ENCODE measurements at regions not wholly inside any gene's neighbourhood (a gene's known extent, or its start where the extent isn't known, plus 50 kb on each side); places are given as distances from the start of the nearest gene placed in this dataset.

GRCh38 chr5:158381614-158382160 is 522.7 kb upstream of the CLINT1 start:
- Histone ChIP-seq H3K27ac (ENCODE audit: low read length) (no peak overlapping the region), H3K9me3 (ENCODE audit: control insufficient read depth, insufficient read depth, low read length) (no peaks in the 10 kb centered on the region), H3K4me3 (ENCODE audit: low read length) (no peak overlapping the region), H3K4me1 (ENCODE audit: control insufficient read depth, insufficient read depth, low read length) (no peaks in the 10 kb centered on the region), H3K36me3 (ENCODE audit: control insufficient read depth, insufficient read depth, low read length) (no peaks in the 10 kb centered on the region), H3K27me3 (ENCODE audit: control insufficient read depth, insufficient read depth, low read length) (no peaks in the 10 kb centered on the region)
- H3K4me3 Mint-ChIP-seq = no peak overlapping the region
- no peak overlapping the region for H3K27ac Mint-ChIP-seq
- no peak for DNase-seq
- no peaks in the 10 kb centered on the region for H3K36me3 Mint-ChIP-seq
- no peak for TF ChIP-seq CTCF (IDR thresholded peaks at IDR 0.05)
- WGBS (ENCODE audit: insufficient coverage) = 94% methylated on average over 4 of the region's 4 CpGs
- peaks cover 0 to 3% of the 10 kb centered on the region in 2 donors for H3K27me3 Mint-ChIP-seq (ENCODE audit: low read depth in 2 of 2)
- ATAC-seq = no peak
- no peaks in the 10 kb centered on the region for H3K4me1 Mint-ChIP-seq
- H3K9me3 Mint-ChIP-seq = peaks cover 9% of the 10 kb centered on the region in 2 donors
- intact Hi-C loops (cut with micrococcal nuclease) = no loop called here

GRCh38 chr5:158380661-158381060 is 521.7 kb upstream of the CLINT1 start:
- no peaks in the 10 kb centered on the region for H3K4me1 ChIP-seq (ENCODE audit: control insufficient read depth, insufficient read depth, low read length)
- Mint-ChIP-seq H3K4me3 (no peak overlapping the region), H3K36me3 (no peaks in the 10 kb centered on the region), H3K4me1 (no peaks in the 10 kb centered on the region), H3K27me3 (ENCODE audit: low read depth in 2 of 2) (peaks cover 0 to 3% of the 10 kb centered on the region in 2 donors), H3K27ac (no peak overlapping the region), H3K9me3 (peaks cover 6 to 9% of the 10 kb centered on the region in 2 donors)
- DNase-seq = no peak
- no peaks in the 10 kb centered on the region for H3K9me3 ChIP-seq (ENCODE audit: control insufficient read depth, insufficient read depth, low read length)
- H3K36me3 ChIP-seq (ENCODE audit: control insufficient read depth, insufficient read depth, low read length) = no peaks in the 10 kb centered on the region
- 94% methylated on average over 4 of the region's 5 CpGs for WGBS (ENCODE audit: insufficient coverage)
- H3K4me3 ChIP-seq (ENCODE audit: low read length) = no peak overlapping the region
- no peak for ATAC-seq
- no peak overlapping the region for H3K27ac ChIP-seq (ENCODE audit: low read length)
- H3K27me3 ChIP-seq (ENCODE audit: control insufficient read depth, insufficient read depth, low read length) = no peaks in the 10 kb centered on the region
- intact Hi-C loops (cut with micrococcal nuclease) = no loop called here
- no peak for TF ChIP-seq CTCF (IDR thresholded peaks at IDR 0.05)

- Mint-ChIP-seq H3K27me3 (ENCODE audit: low read depth in 2 of 2) (peaks cover 0 to 3% of the 10 kb centered on the region in 2 donors), H3K4me3 (no peak overlapping the region), H3K27ac (no peak overlapping the region), H3K9me3 (peaks cover 6 to 7% of the 10 kb centered on the region in 2 donors), H3K4me1 (no peaks in the 10 kb centered on the region), H3K36me3 (no peaks in the 10 kb centered on the region)
- 91% methylated on average over 3 of the region's 4 CpGs for WGBS (ENCODE audit: insufficient coverage)
- no peak for ATAC-seq
- Histone ChIP-seq H3K36me3 (ENCODE audit: control insufficient read depth, insufficient read depth, low read length) (no peaks in the 10 kb centered on the region), H3K4me1 (ENCODE audit: control insufficient read depth, insufficient read depth, low read length) (no peaks in the 10 kb centered on the region), H3K4me3 (ENCODE audit: low read length) (no peak overlapping the region), H3K27me3 (ENCODE audit: control insufficient read depth, insufficient read depth, low read length) (no peaks in the 10 kb centered on the region), H3K9me3 (ENCODE audit: control insufficient read depth, insufficient read depth, low read length) (no peaks in the 10 kb centered on the region), H3K27ac (ENCODE audit: low read length) (no peak overlapping the region)
- intact Hi-C loops (cut with micrococcal nuclease) = no loop called here
- TF ChIP-seq CTCF (IDR thresholded peaks at IDR 0.05) = no peak
- no peak for DNase-seq
Measured at GRCh38 chr5:158378931-158379330, 520.0 kb upstream of the CLINT1 start.

GRCh38 chr5:158376679-158377078 is 517.7 kb upstream of the CLINT1 start:
- no peaks in the 10 kb centered on the region for H3K36me3 ChIP-seq (ENCODE audit: control insufficient read depth, insufficient read depth, low read length)
- intact Hi-C loops (cut with micrococcal nuclease) = no loop called here
- no peak for TF ChIP-seq CTCF (IDR thresholded peaks at IDR 0.05)
- Mint-ChIP-seq H3K27ac (no peak overlapping the region), H3K27me3 (ENCODE audit: low read depth in 2 of 2) (peaks cover 0 to 3% of the 10 kb centered on the region in 2 donors), H3K36me3 (no peaks in the 10 kb centered on the region), H3K4me1 (no peaks in the 10 kb centered on the region), H3K4me3 (no peak overlapping the region), H3K9me3 (peaks cover 6 to 7% of the 10 kb centered on the region in 2 donors)
- no peak overlapping the region for H3K4me3 ChIP-seq (ENCODE audit: low read length)
- no peaks in the 10 kb centered on the region for H3K9me3 ChIP-seq (ENCODE audit: control insufficient read depth, insufficient read depth, low read length)
- no peak for DNase-seq
- H3K27me3 ChIP-seq (ENCODE audit: control insufficient read depth, insufficient read depth, low read length) = no peaks in the 10 kb centered on the region
- no peaks in the 10 kb centered on the region for H3K4me1 ChIP-seq (ENCODE audit: control insufficient read depth, insufficient read depth, low read length)
- no peak overlapping the region for H3K27ac ChIP-seq (ENCODE audit: low read length)
- no peak for ATAC-seq

All from natural killer cell (primary cell).